Endothelial cell (in vitro differentiated cells): ENCODE measurements at regions not wholly inside any gene's neighbourhood (a gene's known extent, or its start where the extent isn't known, plus 50 kb on each side); places are given as distances from the start of the nearest gene placed in this dataset.

Source experiments
- DNase-seq: peaks from one replicate; pipeline ENCODE4 v3.0.0; 2021; ENCODE audit warnings: low spot score
- H3K27ac Mint-ChIP-seq: one replicate; pipeline ENCODE4 v1.8.0; 2021; ENCODE audit warnings: mixed read lengths, inconsistent platforms; ENCODE audit not compliant: unreplicated experiment
- H3K27me3 Mint-ChIP-seq: one replicate; pipeline ENCODE4 v1.8.0; 2021; ENCODE audit warnings: mild to moderate bottlenecking, moderate library complexity, mixed read lengths, inconsistent platforms; ENCODE audit not compliant: unreplicated experiment
- H3K36me3 Mint-ChIP-seq: one replicate; pipeline ENCODE4 v1.8.0; 2021; ENCODE audit warnings: mild to moderate bottlenecking, low read depth, mixed read lengths, inconsistent platforms; ENCODE audit not compliant: unreplicated experiment
- H3K4me1 Mint-ChIP-seq: one replicate; pipeline ENCODE4 v1.8.0; 2021; ENCODE audit warnings: mild to moderate bottlenecking, mixed read lengths, inconsistent platforms; ENCODE audit not compliant: unreplicated experiment
- H3K4me3 Mint-ChIP-seq: one replicate; pipeline ENCODE4 v1.8.0; 2021; ENCODE audit warnings: mild to moderate bottlenecking, mixed read lengths, inconsistent platforms; ENCODE audit not compliant: unreplicated experiment
- H3K9me3 Mint-ChIP-seq: one replicate; pipeline ENCODE4 v1.8.0; 2021; ENCODE audit warnings: mixed read lengths, inconsistent platforms; ENCODE audit not compliant: unreplicated experiment
- TF ChIP-seq, protein P1 (sequence below): fragments of 200-600 bp; sonication (generic); IDR thresholded peaks from one replicate; pipeline ENCODE4 v1.5.0; 2021; ENCODE audit warnings: antibody characterized with exemption; ENCODE audit not compliant: unreplicated experiment

GRCh38 chr12:77357655-77358054 lies 292.3 kb upstream of the E2F7 start:
- H3K27me3 Mint-ChIP-seq = no peaks in the 10 kb centered on the region
- TF ChIP-seq, protein P1, sequence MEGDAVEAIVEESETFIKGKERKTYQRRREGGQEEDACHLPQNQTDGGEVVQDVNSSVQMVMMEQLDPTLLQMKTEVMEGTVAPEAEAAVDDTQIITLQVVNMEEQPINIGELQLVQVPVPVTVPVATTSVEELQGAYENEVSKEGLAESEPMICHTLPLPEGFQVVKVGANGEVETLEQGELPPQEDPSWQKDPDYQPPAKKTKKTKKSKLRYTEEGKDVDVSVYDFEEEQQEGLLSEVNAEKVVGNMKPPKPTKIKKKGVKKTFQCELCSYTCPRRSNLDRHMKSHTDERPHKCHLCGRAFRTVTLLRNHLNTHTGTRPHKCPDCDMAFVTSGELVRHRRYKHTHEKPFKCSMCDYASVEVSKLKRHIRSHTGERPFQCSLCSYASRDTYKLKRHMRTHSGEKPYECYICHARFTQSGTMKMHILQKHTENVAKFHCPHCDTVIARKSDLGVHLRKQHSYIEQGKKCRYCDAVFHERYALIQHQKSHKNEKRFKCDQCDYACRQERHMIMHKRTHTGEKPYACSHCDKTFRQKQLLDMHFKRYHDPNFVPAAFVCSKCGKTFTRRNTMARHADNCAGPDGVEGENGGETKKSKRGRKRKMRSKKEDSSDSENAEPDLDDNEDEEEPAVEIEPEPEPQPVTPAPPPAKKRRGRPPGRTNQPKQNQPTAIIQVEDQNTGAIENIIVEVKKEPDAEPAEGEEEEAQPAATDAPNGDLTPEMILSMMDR = no peak
- DNase-seq = no peak
- H3K4me1 Mint-ChIP-seq = no peaks in the 10 kb centered on the region
- H3K36me3 Mint-ChIP-seq = no peaks in the 10 kb centered on the region
- H3K4me3 Mint-ChIP-seq = no peak overlapping the region
- no peak overlapping the region for H3K27ac Mint-ChIP-seq
- no peaks in the 10 kb centered on the region for H3K9me3 Mint-ChIP-seq

DNA sequence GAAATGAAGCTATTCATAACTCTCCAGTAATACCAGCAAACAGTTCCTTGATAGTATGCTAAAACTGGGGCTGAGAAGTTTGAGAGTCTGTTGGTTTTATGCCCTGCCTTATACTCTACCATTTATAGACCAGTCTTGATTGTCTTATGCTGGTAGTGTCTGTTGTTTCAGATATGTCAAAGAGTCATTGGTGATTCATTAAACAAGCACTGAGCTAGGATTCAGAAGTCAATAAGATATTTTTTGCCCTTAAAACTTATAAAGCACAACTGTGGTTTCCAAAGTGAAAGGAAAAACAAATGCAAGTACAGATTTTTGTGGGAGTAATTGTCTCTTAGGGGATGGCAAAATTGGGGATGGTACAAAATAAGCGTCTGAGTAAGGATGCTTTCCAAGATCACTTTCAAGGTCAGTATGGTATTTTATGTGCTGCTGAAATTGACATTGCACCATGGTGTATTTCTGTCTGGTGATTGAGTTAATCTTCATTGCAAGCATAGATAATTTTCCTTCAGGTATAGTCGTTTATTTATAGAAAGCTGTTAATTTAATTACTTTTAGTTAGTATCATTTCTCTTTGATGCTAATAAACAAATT lies 289.5 kb upstream of the E2F7 start:
- TF ChIP-seq, protein P1 = no peak
- peaks cover under 1% of the 10 kb centered on the region for H3K4me1 Mint-ChIP-seq
- H3K9me3 Mint-ChIP-seq = no peaks in the 10 kb centered on the region
- no peak overlapping the region for H3K27ac Mint-ChIP-seq
- H3K27me3 Mint-ChIP-seq = no peaks in the 10 kb centered on the region
- DNase-seq = no peak
- H3K4me3 Mint-ChIP-seq = no peak overlapping the region
- H3K36me3 Mint-ChIP-seq = no peaks in the 10 kb centered on the region

- H3K4me1 Mint-ChIP-seq = peaks cover 5% of the 10 kb centered on the region
- TF ChIP-seq, protein P1 = no peak
Measured at GRCh38 chr12:77352946-77353345, 287.6 kb upstream of the E2F7 start.

GRCh38 chr12:77351860-77352259 lies 286.5 kb upstream of the E2F7 start:
- DNase-seq = no peak
- H3K36me3 Mint-ChIP-seq = no peaks in the 10 kb centered on the region
- no peak overlapping the region for H3K4me3 Mint-ChIP-seq
- H3K4me1 Mint-ChIP-seq = peaks cover 5% of the 10 kb centered on the region
- TF ChIP-seq, protein P1 = no peak
- no peaks in the 10 kb centered on the region for H3K9me3 Mint-ChIP-seq
- H3K27me3 Mint-ChIP-seq = peaks cover 2% of the 10 kb centered on the region
- H3K27ac Mint-ChIP-seq = no peak overlapping the region

More at GRCh38 chr12:77352946-77353345, 287.6 kb upstream of the E2F7 start:
- no peak for DNase-seq
- Mint-ChIP-seq H3K27ac (no peak overlapping the region), H3K36me3 (no peaks in the 10 kb centered on the region), H3K9me3 (no peaks in the 10 kb centered on the region), H3K27me3 (peaks cover 2% of the 10 kb centered on the region), H3K4me3 (no peak overlapping the region)

- no peak for DNase-seq
- Mint-ChIP-seq H3K9me3 (no peaks in the 10 kb centered on the region), H3K27ac (peak overlapping the region; percentile 17), H3K4me1 (peaks cover 6% of the 10 kb centered on the region), H3K4me3 (no peak overlapping the region), H3K27me3 (peaks cover 2% of the 10 kb centered on the region), H3K36me3 (no peaks in the 10 kb centered on the region)
- TF ChIP-seq, protein P1 = no peak
Measured at GRCh38 chr12:77349689-77350370, 284.5 kb upstream of the E2F7 start.
